ENCODE measurements at regions not wholly inside any gene's neighbourhood (a gene's known extent, or its start where the extent isn't known, plus 50 kb on each side); places are given as distances from the start of the nearest gene placed in this dataset.

- peak; percentile 51 for DNase-seq
Observed at GRCh38 chr2:64704161-64704560, 50.4 kb upstream of the SERTAD2 start.

GRCh38 chr2:64704996-64705395, 51.3 kb upstream of the SERTAD2 start:
- DNase-seq = no peak

GRCh38 chr2:64707276-64707675, 53.6 kb upstream of the SERTAD2 start:
- DNase-seq = no peak

GRCh38 chr2:64708829-64709228, 55.1 kb upstream of the SERTAD2 start:
- no peak for DNase-seq

- peak; percentile 34 for DNase-seq
Observed at GRCh38 chr2:64711252-64711800, 57.6 kb upstream of the SERTAD2 start.

GRCh38 chr2:64713686-64714085, 60.0 kb upstream of the SERTAD2 start:
- DNase-seq = no peak

GRCh38 chr2:64716569-64716968, 62.9 kb upstream of the SERTAD2 start:
- no peak for DNase-seq

- DNase-seq = no peak
Observed at GRCh38 chr2:64718250-64718885, 64.7 kb upstream of the SERTAD2 start.

GRCh38 chr2:64720535-64721319, 67.0 kb upstream of the SERTAD2 start:
- no peak for DNase-seq

GRCh38 chr2:64721320-64721623, 67.6 kb upstream of the SERTAD2 start:
- DNase-seq = no peak

GRCh38 chr2:64722291-64723044, 68.8 kb upstream of the SERTAD2 start:
- DNase-seq = no peak

- peak; percentile 71 for DNase-seq
Observed at GRCh38 chr2:64727013-64727767, 73.5 kb upstream of the SERTAD2 start.

GRCh38 chr2:64727843-64728463, 74.2 kb upstream of the SERTAD2 start:
- DNase-seq = no peak

- DNase-seq = peak; percentile 64
Observed at GRCh38 chr2:64730551-64731262, 77.0 kb upstream of the SERTAD2 start.

GRCh38 chr2:64731263-64731643, 77.5 kb upstream of the SERTAD2 start:
- no peak for DNase-seq

GRCh38 chr2:64731746-64732145, 78.0 kb upstream of the SERTAD2 start:
- DNase-seq = no peak

GRCh38 chr2:64732146-64732545, 78.4 kb upstream of the SERTAD2 start:
- no peak for DNase-seq

GRCh38 chr2:64735504-64735903, 81.8 kb upstream of the SERTAD2 start:
- no peak for DNase-seq

GRCh38 chr2:64737547-64737946, 83.8 kb upstream of the SERTAD2 start:
- peak; percentile 79 for DNase-seq

- DNase-seq = peak; percentile 70
Observed at GRCh38 chr2:64738026-64738425, 84.3 kb upstream of the SERTAD2 start.

- no peak for DNase-seq
Observed at GRCh38 chr2:64742678-64743077, 89.0 kb upstream of the SERTAD2 start.

Data from activated CD4-positive, alpha-beta T cell treated with anti-CD3 and anti-CD28 coated beads, Interleukin-10, Interleukin-2, amounts not matched to agents 100 ng/mL and 50 ng/mL, durations not matched to agents 16 hours and 8 hours (primary cell).